ENCODE measurements at regions not wholly inside any gene's neighbourhood (a gene's known extent, or its start where the extent isn't known, plus 50 kb on each side); places are given as distances from the start of the nearest gene placed in this dataset.

- CTCF ChIA-PET (ENCODE audit: low intra/inter-chr PET ratio, low total read pairs): no interaction called here
- no peaks in the 10 kb centered on the region for H3K9me3 ChIP-seq (ENCODE audit: low read length)
- no peak overlapping the region for H3K4me2 ChIP-seq (ENCODE audit: low read depth, low read length)
- intact Hi-C loops (cut with micrococcal nuclease; ENCODE audit: unreplicated experiment) (no loop called here), in situ Hi-C loops (cut with HindIII; ENCODE audit: extremely low pct_ligation_motif_present, low pct_unique_long_range_greater_than_20kb) (no loop called here)
- H3K9ac ChIP-seq (ENCODE audit: insufficient read depth, low read depth, low read length): no peak overlapping the region
- TF ChIP-seq MLXIP (CRISPR knock-in tag; IDR thresholded peaks at IDR 0.05; ENCODE audit: borderline replicate concordance): no peak
- 3% methylated on average over 2 of the region's 2 CpGs for WGBS (ENCODE audit: low lambda C conversion rate)
- H3K79me2 ChIP-seq (ENCODE audit: insufficient read depth, low read length): no peaks in the 10 kb centered on the region
- FAIRE-seq (no peak), ATAC-seq (no peak), DNase-seq (ENCODE audit: low spot score) (no peak)
- H3K27ac ChIP-seq (ENCODE audit: extremely low read length, insufficient read depth, low read length): no peak overlapping the region
- H3K36me3 ChIP-seq (replicated peaks in 1 of 2; ENCODE audit: control insufficient read depth in 1 of 2, insufficient read depth in 2 of 2, low read length in 2 of 2): no peaks in the 10 kb centered on the region
- H2AFZ ChIP-seq (ENCODE audit: low read length): no peak overlapping the region
- H4K20me1 ChIP-seq (ENCODE audit: insufficient read depth, low read length): no peaks in the 10 kb centered on the region
- POLR2A ChIA-PET: no interaction called here
- BruUV-seq (replicated peaks): no TSS peak
- H3K4me1 ChIP-seq (ENCODE audit: insufficient read depth, low read length): no peaks in the 10 kb centered on the region
- no peak overlapping the region for H3K4me3 ChIP-seq (replicated peaks in 1 of 3; ENCODE audit: insufficient read depth in 1 of 3, low read depth in 2 of 3, low read length in 3 of 3)
- no peaks in the 10 kb centered on the region for H3K27me3 ChIP-seq (ENCODE audit: control insufficient read depth in 1 of 2, insufficient read depth in 2 of 2, low read length in 2 of 2)
Observed at GRCh38 chr11:109739379-109739778, 317.4 kb downstream of the C11orf87 start.

DNA sequence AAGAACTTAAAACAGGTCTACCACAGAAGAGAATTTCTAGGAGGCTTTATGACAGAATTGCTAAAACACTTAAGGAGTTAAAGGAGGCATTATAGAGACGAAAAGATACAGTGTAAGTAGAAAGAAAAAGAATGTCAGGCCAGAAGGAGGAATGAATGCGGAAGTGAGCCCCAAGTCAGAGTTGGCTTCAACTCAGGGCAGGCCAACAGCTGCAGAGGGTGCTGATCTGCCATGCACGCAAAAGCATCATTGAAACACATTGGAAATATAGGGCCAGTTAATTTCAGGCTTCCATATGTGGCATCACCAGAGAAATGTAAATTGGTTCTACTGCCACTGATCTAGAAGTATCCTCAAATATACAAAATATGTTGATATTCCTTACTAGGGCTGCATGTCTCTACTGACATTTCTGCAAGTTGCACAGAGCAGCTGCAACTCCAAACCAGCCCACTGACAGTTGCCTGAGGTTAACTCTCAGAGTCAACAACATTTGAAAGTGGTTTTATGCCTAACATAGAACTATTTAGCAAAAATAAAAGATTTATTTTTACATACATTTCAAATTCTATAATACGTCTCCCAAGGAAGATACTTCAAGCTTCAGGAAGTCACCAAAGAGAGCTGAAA is 324.1 kb downstream of the C11orf87 start:
- Histone ChIP-seq H3K9ac (ENCODE audit: insufficient read depth, low read depth, low read length) (no peak overlapping the region), H3K4me1 (ENCODE audit: insufficient read depth, low read length) (no peaks in the 10 kb centered on the region), H3K27me3 (ENCODE audit: control insufficient read depth in 1 of 2, insufficient read depth in 2 of 2, low read length in 2 of 2) (no peaks in the 10 kb centered on the region), H4K20me1 (ENCODE audit: insufficient read depth, low read length) (no peaks in the 10 kb centered on the region), H3K36me3 (replicated peaks in 1 of 2; ENCODE audit: control insufficient read depth in 1 of 2, insufficient read depth in 2 of 2, low read length in 2 of 2) (no peaks in the 10 kb centered on the region), H3K27ac (ENCODE audit: extremely low read length, insufficient read depth, low read length) (no peak overlapping the region), H3K79me2 (ENCODE audit: insufficient read depth, low read length) (no peaks in the 10 kb centered on the region), H3K4me3 (replicated peaks in 1 of 3; ENCODE audit: insufficient read depth in 1 of 3, low read depth in 2 of 3, low read length in 3 of 3) (no peak overlapping the region), H3K9me3 (ENCODE audit: low read length) (no peaks in the 10 kb centered on the region), H2AFZ (ENCODE audit: low read length) (no peak overlapping the region), H3K4me2 (ENCODE audit: low read depth, low read length) (no peak overlapping the region)
- WGBS (ENCODE audit: low lambda C conversion rate): 11% methylated on average over 4 of the region's 4 CpGs
- FAIRE-seq: no peak
- in situ Hi-C loops (cut with HindIII; ENCODE audit: extremely low pct_ligation_motif_present, low pct_unique_long_range_greater_than_20kb): no loop called here
- intact Hi-C loops (cut with micrococcal nuclease; ENCODE audit: unreplicated experiment): no loop called here
- no TSS peak for BruUV-seq (replicated peaks)
- ATAC-seq: no peak
- POLR2A ChIA-PET: no interaction called here
- CTCF ChIA-PET (ENCODE audit: low intra/inter-chr PET ratio, low total read pairs): no interaction called here
- DNase-seq (ENCODE audit: low spot score): no peak
- TF ChIP-seq CCAR2 (optimal IDR thresholded peaks at IDR 0.05; ENCODE audit: low read depth, low read length) (no peak), CENPX (CRISPR knock-in tag; IDR thresholded peaks at IDR 0.05) (no peak), ZFP41 (CRISPR knock-in tag; IDR thresholded peaks at IDR 0.05; ENCODE audit: borderline replicate concordance) (no peak), ZNF788 (CRISPR knock-in tag; IDR thresholded peaks at IDR 0.05; ENCODE audit: borderline replicate concordance) (no peak), ZNF772 (CRISPR knock-in tag; IDR thresholded peaks at IDR 0.05) (no peak), IKZF4 (CRISPR knock-in tag; IDR thresholded peaks at IDR 0.05; ENCODE audit: borderline replicate concordance, low read depth, not compliant biosample characterization) (no peak), TGIF2 (CRISPR knock-in tag; IDR thresholded peaks at IDR 0.05) (no peak)
- TF ChIP-seq, protein P1, sequence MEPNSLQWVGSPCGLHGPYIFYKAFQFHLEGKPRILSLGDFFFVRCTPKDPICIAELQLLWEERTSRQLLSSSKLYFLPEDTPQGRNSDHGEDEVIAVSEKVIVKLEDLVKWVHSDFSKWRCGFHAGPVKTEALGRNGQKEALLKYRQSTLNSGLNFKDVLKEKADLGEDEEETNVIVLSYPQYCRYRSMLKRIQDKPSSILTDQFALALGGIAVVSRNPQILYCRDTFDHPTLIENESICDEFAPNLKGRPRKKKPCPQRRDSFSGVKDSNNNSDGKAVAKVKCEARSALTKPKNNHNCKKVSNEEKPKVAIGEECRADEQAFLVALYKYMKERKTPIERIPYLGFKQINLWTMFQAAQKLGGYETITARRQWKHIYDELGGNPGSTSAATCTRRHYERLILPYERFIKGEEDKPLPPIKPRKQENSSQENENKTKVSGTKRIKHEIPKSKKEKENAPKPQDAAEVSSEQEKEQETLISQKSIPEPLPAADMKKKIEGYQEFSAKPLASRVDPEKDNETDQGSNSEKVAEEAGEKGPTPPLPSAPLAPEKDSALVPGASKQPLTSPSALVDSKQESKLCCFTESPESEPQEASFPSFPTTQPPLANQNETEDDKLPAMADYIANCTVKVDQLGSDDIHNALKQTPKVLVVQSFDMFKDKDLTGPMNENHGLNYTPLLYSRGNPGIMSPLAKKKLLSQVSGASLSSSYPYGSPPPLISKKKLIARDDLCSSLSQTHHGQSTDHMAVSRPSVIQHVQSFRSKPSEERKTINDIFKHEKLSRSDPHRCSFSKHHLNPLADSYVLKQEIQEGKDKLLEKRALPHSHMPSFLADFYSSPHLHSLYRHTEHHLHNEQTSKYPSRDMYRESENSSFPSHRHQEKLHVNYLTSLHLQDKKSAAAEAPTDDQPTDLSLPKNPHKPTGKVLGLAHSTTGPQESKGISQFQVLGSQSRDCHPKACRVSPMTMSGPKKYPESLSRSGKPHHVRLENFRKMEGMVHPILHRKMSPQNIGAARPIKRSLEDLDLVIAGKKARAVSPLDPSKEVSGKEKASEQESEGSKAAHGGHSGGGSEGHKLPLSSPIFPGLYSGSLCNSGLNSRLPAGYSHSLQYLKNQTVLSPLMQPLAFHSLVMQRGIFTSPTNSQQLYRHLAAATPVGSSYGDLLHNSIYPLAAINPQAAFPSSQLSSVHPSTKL (CRISPR knock-in tag; IDR thresholded peaks at IDR 0.05): no peak
- TF ChIP-seq, protein P2, sequence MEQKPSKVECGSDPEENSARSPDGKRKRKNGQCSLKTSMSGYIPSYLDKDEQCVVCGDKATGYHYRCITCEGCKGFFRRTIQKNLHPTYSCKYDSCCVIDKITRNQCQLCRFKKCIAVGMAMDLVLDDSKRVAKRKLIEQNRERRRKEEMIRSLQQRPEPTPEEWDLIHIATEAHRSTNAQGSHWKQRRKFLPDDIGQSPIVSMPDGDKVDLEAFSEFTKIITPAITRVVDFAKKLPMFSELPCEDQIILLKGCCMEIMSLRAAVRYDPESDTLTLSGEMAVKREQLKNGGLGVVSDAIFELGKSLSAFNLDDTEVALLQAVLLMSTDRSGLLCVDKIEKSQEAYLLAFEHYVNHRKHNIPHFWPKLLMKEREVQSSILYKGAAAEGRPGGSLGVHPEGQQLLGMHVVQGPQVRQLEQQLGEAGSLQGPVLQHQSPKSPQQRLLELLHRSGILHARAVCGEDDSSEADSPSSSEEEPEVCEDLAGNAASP (CRISPR knock-in tag; IDR thresholded peaks at IDR 0.05; ENCODE audit: borderline replicate concordance): no peak

Measured in HepG2 (cell line).